Stimulated activated CD4-positive, alpha-beta T cell treated with anti-CD3 and anti-CD28 coated beads, Interleukin-4, amount 100 ng/mL, for 48 hours (primary cell): ENCODE measurements at regions not wholly inside any gene's neighbourhood (a gene's known extent, or its start where the extent isn't known, plus 50 kb on each side); places are given as distances from the start of the nearest gene placed in this dataset.
"Not testable (repeated sequence)": the region's sequence is repeated elsewhere in the genome, so short reads cannot be mapped to it uniquely, and the experiment has no call there.

Experiments
- DNase-seq, 2 donors: peaks; one replicate each; pipeline ENCODE4 v3.0.0-alpha.2; 2020; ENCODE audit warnings: low read depth in 2 of 2

GRCh38 chr2:193496786-193497185 is 1302.1 kb upstream of the TMEFF2 start:
- DNase-seq: no peak

DNA sequence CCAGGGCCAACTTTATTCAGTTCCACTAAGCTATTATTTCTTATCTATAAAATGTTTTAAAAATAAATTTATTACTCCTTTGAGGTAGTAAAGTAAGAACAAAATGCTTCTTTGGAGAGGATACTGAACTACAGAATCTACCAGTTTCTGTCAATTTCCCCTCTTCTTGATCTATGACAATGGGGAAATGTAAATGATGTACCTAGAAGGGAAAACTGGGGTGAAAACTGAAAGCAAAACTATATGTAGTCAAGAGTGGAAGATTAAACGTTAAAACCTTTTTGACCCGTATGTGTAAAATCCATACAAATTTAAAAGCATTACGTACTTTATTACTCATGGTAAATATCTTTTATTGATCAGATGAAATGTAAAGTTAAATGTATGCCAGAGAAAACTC is 1287.8 kb upstream of the TMEFF2 start:
- DNase-seq: no peak

DNA sequence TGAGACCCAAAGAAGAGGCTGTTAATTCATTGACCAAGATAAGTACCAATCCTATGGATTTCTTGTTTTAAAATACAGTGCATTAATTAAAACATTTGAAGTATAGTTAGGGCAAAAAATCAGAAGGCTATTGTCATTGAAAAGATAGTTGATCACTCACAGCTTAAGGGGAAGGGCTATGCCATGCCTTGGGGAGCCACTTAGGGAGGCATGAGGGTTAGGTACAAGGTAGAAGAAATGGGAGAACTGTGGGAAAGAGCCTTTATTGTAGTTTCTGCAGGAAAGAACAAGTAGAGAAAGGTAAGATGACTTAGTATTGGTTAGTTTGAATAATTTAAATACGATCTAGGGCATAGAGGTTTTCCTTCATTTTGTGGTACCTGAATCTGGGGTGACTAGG is 1285.5 kb upstream of the TMEFF2 start:
- no peak for DNase-seq

DNA sequence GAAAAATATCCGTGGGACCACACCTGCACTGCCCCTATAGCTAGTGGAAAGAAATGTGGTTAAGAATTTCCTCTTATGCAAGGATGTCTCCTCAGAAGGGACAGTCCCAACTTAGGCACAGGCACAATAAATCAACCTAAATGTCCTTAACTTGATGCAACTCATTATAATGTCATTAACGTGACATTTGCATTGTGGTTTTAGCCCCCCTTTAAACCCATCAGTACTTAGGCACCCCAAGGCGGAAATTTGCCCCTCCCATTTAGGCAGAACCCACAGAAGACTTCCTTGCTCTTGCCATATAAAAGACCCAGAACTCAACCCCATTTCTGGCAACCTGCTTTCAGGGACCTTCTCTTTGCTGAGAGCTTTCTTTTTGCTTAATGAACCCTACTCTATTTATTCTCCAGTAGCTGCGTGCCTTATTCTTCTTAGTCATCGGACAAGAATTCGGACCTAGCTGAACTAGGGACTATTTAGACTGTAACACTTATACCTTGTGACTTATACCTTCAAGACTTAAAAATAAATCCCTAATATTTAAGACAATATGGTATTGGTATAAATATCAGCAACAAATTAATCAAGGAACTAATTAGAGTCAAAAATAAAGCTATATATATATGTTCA is 1281.6 kb upstream of the TMEFF2 start:
- DNase-seq: no peak

- DNase-seq: no peak
Measured at GRCh38 chr2:193475038-193475437, 1280.3 kb upstream of the TMEFF2 start.

DNA sequence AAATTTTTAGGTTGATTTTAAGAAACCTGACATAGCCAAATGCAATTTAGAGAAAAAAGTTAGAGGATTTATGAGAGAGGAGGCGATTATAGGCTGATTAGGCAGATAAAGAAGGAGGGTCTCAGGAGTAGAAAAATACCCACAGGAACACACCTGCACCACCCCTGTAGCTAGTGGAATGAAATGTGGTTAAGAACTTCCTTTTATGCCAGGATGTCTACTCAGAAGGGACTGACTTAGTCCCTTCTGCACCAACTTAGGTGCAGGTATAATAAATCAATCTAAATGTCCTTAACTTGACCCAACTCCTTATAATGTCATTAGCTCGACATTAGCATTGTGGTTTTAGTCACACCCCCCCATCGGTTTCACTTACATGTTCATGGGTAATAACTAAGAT is 1274.5 kb upstream of the TMEFF2 start:
- no peak for DNase-seq

DNA sequence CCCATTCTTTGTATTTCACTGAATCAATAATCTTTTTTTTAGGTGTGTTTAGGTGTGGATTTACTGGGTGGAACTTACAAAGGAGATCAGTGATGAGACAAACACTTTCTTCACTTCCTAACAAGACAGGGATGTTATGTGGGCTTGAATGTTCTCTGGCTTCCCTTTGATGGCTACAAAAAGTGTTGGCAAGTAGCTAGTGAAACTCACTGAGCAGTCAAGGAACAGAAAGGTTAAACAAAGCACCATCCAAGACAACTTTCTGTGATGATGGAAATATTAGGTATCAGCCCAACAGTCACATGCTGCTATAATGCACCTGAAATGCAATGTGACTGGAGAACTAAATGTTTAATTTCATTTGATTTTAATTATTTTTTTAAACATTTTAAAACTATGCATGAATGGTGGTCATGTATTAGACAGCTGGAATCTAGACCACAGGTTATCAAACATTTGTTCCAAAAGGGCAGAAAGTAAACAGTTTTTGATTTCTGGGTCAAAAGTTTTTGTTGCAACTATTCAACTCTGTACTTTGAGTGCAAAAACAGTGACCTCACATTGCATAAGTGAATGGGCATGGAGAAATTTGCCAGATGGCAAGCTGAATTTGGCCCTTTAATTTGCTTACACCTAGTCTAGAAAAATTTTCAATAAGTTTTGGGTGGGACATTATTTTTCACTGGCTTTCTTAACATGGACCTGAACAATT is 1272.7 kb upstream of the TMEFF2 start:
- DNase-seq: no peak

DNA sequence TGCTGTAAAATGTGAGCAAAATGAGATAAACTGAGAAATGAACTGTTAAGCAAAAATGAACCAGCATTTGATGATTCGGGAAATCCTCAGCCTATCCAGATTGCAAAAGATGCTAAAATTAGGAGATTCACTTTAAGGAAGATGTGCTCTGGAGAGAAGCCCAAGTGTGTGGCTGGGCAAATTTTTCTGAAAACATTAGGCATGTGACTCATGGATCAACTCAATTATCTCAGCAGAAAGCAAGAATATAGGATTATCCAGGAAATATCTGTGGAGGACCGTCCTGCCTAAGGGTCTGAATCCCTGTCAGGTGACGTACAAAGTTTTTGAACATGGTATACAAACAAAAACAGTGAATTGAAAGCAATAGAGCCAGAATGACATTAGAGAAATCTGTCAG is 1268.3 kb upstream of the TMEFF2 start:
- no peak for DNase-seq

DNA sequence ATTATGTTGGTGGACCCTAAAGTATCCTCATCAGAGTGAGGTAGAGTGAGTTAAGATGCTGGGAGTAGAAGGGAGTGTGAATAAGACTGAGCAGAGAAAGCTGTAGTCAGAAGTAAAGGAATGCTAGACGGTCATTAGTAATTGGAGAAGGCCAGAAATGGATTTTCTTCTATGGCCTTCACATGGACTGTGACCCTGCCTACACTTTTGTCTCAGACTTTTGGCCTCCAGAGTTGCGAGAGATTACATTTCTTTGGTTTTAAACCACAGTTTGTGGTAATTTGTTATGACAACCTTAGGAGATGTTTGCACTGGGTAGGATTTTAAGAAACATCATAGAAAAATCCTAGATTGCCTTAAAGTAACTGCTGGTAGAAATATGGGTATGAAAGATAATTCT is 1267.7 kb upstream of the TMEFF2 start:
- DNase-seq: no peak

DNA sequence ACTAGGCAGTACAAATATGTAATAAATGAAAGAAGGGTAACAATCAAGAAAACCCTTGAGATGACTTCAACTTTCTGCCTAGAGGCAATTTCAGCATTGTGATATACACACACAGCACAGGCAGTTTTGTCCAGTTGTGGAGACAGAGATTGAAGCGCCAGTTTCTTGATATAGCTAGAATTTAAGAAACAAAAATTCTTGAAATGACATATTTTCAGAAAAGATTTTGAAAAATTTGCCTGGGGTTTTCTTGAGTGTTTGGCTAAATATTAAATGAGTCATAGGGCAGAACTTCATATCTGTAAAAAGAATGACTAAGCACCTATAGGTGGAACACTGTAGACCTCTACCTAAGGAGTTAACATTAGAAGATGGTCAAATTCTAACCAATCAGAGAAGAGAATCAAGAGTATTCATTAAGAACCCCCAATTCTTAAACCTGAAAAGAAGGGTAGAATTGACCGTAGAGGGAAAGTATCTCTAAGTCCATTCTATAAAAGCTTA is 1266.8 kb upstream of the TMEFF2 start:
- no peak for DNase-seq

- no peak for DNase-seq
Measured at GRCh38 chr2:193446967-193447366, 1252.2 kb upstream of the TMEFF2 start.

DNA sequence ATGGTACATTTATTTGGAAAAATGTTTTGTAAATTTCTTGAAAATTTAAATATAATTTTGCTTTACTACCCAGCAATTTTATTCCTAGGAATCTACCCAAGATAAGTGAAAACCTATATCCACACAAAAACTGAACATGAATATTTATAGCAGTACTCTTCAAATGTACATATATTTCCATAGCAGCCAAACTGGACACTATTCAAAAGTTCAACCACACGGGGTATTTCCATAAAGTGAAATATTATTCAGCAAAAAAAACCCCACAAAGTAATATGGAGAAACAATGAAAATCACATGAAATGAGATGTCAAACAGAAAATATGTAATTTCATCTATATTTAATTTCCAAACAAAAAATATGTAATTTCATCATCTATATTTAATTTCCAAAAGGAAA is 1247.6 kb upstream of the TMEFF2 start:
- no peak for DNase-seq

DNA sequence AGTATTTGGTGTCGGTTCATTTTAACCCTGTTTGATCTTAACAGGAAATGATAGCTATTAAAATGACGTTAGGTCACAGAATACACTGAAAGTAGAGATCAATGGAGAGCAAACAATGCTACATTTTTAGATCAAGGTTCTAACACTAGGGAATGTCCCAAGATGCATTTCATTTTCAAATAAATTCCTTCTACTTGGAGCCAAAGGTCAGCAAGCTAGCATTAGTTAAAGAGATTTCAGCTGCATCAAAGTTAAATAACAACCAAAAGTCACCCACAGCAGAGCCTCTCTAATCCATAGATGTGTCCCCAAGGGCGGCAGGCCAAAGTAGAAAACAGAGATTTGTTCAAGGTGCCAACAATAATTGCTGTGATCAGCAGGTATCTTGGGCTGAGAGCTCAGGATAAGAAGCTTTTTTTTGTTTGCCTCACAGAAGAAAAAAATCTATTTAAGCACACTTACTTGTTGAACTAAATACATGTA is 1233.6 kb upstream of the TMEFF2 start:
- no peak for DNase-seq

DNA sequence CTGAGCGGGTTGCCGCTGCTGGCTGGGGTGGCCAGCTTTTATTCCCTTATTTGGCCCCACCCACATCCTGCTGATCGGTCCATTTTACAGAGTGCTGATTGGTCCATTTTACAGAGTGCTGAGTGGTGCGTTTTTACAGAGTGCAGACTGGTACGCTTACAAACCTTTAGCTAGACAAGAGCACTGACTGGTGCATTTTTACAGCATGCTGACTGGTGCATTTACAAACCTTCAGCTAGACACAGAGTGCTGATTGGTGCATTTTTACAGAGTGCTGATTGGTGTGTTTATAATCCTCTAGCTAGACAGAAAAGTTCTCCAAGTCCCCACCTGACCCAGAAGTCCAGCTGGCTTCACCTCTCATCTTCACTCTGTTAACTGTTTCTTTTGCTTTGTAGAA is 1217.6 kb upstream of the TMEFF2 start:
- DNase-seq: not testable (repeated sequence)

DNA sequence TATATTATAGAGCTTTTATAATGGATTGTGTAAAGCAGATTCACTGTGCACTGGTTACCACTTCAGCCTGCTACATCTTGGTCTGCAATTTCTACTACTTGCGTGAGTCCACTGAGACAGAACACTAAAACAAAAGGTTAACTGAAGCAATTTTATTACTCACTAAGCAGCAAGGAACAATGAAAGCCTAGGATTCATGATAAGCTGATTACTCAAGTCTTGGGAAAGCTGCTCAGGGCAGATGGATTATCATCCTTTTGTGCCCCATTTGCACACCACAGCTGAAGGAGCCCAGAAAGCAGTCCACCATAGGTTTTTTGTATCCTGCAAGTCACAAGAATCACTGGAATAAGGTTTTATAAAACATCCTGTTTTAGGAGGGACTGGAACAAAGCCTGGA is 1215.2 kb upstream of the TMEFF2 start:
- DNase-seq: no peak

DNA sequence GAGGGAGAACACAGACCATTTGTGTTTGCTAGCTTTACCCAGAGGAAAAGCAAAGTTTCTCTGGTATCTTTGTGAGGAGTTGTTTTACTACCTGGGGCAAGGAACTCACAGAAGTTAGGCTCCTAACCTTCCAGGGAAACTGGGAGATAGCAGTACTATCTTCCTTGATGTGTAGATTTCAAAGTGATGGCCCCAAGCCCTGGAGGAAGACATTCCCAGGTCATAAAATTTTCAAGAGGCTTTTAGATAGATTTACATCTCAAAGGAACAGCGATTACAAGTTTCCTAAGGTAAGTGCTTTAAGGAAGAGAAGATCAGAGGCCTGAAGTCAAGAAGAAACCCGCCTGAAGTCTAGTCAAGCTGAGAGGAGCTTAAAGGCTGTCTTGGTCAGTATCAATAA is 1187.8 kb upstream of the TMEFF2 start:
- DNase-seq: no peak

- no peak for DNase-seq
Measured at GRCh38 chr2:193377789-193378188, 1183.1 kb upstream of the TMEFF2 start.

- no peak for DNase-seq
Measured at GRCh38 chr2:193373120-193373519, 1178.4 kb upstream of the TMEFF2 start.

DNA sequence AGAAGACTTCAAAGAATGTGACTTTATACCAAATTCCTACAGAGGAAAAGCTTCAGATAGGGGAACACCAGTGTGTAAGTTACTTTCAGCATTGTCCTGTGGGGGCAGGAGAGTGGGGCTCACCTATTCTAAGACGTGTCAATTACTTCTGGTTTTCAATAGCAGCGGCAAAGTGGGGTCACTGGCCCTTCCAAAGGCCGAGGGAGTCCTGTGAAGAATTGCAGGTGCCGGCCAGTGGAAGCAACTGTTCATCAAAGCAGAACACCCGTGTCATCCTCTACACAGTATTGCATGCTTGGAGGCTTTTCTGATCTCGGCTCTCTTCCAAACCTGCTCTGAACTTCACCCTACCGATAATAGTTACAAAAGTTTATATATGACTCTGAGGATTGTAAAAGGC is 1176.5 kb upstream of the TMEFF2 start:
- DNase-seq: no peak

GRCh38 chr2:193368615-193369014 is 1173.9 kb upstream of the TMEFF2 start:
- DNase-seq: no peak

DNA sequence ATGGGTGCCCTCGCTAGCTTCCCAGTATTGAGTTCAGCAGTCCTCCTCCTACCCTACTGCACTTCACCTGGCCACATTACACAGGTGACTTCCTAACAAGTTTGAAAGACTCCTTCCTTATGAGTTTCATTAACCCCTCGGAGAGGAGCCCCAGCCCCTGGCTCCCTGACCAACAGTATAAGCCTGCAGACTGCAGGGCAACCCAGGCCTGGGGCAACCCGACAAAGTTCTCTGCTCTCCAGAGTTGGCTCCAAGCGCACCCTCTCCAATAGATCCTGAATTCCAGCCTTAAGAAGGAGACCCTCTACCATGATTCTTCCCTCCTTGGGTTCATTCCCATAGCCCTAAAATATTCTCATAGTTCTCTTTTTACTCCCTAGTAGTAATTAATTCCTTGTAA is 1162.8 kb upstream of the TMEFF2 start:
- no peak for DNase-seq

- DNase-seq: not testable (repeated sequence)
Measured at GRCh38 chr2:193352665-193353242, 1158.0 kb upstream of the TMEFF2 start.

DNA sequence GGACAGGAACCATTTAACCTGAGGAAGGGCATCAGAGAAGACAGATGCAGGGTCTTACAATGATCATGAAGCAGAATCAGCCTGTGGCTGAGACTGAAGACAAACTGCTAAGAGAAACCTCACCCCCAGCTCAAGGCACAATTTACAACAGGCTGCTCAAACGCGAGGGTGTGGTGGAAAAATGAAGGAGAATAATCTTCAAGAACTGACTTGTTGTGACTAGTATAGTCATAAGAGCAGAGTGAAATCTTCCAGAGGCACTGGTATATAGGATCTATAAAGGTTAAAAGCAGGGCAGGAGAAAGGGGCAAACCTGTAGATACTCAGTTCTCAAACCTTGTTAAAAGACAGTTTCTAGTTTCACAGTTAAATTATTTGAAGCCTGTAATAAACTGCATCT is 1155.8 kb upstream of the TMEFF2 start:
- DNase-seq: no peak
